Stomach (tissue), 8 donors: ENCODE measurements at regions not wholly inside any gene's neighbourhood (a gene's known extent, or its start where the extent isn't known, plus 50 kb on each side); places are given as distances from the start of the nearest gene placed in this dataset.

Experiments
- DNase-seq, 2 donors: peaks; one replicate each; pipeline versions ENCODE4 v3.0.0 to v3.0.0-alpha.2; 2013 to 2019
- H3K27ac ChIP-seq, 5 donors: fragments of 200-600 bp in 4 of 5; sonication (generic) in 4 of 5; one replicate each; pipeline ENCODE4 v1.5.1; 2013 to 2019; ENCODE audit warnings: mild to moderate bottlenecking in 1 of 5, moderate library complexity in 1 of 5
- H3K27me3 ChIP-seq, 3 donors: fragments of 200-600 bp; sonication (generic); one replicate each; pipeline ENCODE4 v1.5.1; 2017 to 2019; ENCODE audit warnings: mixed run types in 1 of 3
- H3K36me3 ChIP-seq, 4 donors: fragments of 200-600 bp; sonication (generic); 1 replicate in 3 of 4; 2 replicates in 1 of 4; pipeline ENCODE4 v1.5.1; 2016 to 2019
- H3K4me1 ChIP-seq, 4 donors: fragments of 200-600 bp; sonication (generic); one replicate each; pipeline ENCODE4 v1.5.1; 2016 to 2019
- H3K4me3 ChIP-seq, 4 donors: fragments of 200-600 bp; sonication (generic) in 3 of 4; one replicate each; pipeline ENCODE4 v1.5.1; 2016 to 2019; ENCODE audit warnings: mild to moderate bottlenecking in 1 of 4
- H3K9me3 ChIP-seq, 4 donors: fragments of 200-600 bp; sonication (generic); one replicate each; pipeline ENCODE4 v1.5.1; 2016 to 2019
- CTCF ChIP-seq, 7 experiments: fragments of 450-650 bp in 4 of 7; fragments of 200-600 bp in 3 of 7; sonication (generic) in 3 of 7; IDR thresholded peaks; one replicate each; pipeline ENCODE4 v1.5.1; 2016 to 2019; ENCODE audit warnings: antibody characterized with exemption in 7 of 7, control low read depth in 2 of 7, mild to moderate bottlenecking in 1 of 7
- EP300 ChIP-seq: sonication (generic); formaldehyde crosslinking; IDR thresholded peaks from one replicate; pipeline ENCODE4 v1.6.1; 2017; ENCODE audit warnings: antibody characterized with exemption
- POLR2A ChIP-seq, 4 donors: fragments of 450-650 bp; IDR thresholded peaks; one replicate each; pipeline ENCODE4 v1.6.1; 2016; ENCODE audit warnings: antibody characterized with exemption in 4 of 4, control low read depth in 2 of 4, mild to moderate bottlenecking in 1 of 4, moderate library complexity in 1 of 4
- POLR2AphosphoS5 ChIP-seq, 3 donors: sonication (generic); formaldehyde crosslinking; IDR thresholded peaks; one replicate each; pipeline ENCODE4 v1.6.1; 2016; ENCODE audit warnings: antibody characterized with exemption in 3 of 3
- WGBS, 5 donors: extraction: QIAGEN DNeasy Blood & Tissue Kit in 3 of 5; methylation state at CpG; one replicate each; pipeline versions ENCODE4 v1.1.5 to v1.1.7; 2013 to 2018; 5-methylcytosine and 5-hydroxymethylcytosine counted together
- intact Hi-C: fragments of 100-400 bp; cut with DNase I; formaldehyde crosslinking; loops from one replicate; pipeline ENCODE4 v1.15.1; 2023; ENCODE audit warnings: low total_unique reads
- donor health status: healthy with polysubstance abuse.
- donor health status: Bipolar disorder and iron deficiency.
- donor health status: healthy.

- H3K9me3 ChIP-seq, result no peaks in the 10 kb centered on the region
- intact Hi-C loops, result no loop called here
- H3K27me3 ChIP-seq, result no peaks in the 10 kb centered on the region
- no peaks in the 10 kb centered on the region for H3K36me3 ChIP-seq
- H3K4me1 ChIP-seq, result no peaks in the 10 kb centered on the region
- DNase-seq, result no peak
- WGBS, 5 donors, result 41 to 70% (median 48%) methylated on average over 4 of the region's 4 CpGs
- H3K4me3 ChIP-seq, result no peak overlapping the region
- H3K27ac ChIP-seq, result no peak overlapping the region
- no peak for TF ChIP-seq CTCF (IDR thresholded peaks at IDR 0.05)
- TF ChIP-seq POLR2AphosphoS5 (IDR thresholded peaks at IDR 0.05), result no peak
- no peak for TF ChIP-seq EP300
- no peak for TF ChIP-seq POLR2A (IDR thresholded peaks at IDR 0.05)
Measured at GRCh38 chr13:74904556-74904955, 577.4 kb downstream of the TBC1D4 start.

GRCh38 chr13:74895042-74895796 lies 586.8 kb downstream of the TBC1D4 start:
- peaks cover 0 to 8% (median 0%) of the 10 kb centered on the region in 4 donors for H3K4me1 ChIP-seq
- WGBS, 5 donors, result 47 to 61% (median 54%) methylated on average over 1 of the region's 1 CpG
- intact Hi-C loops, result no loop called here
- DNase-seq, result no peak
- H3K4me3 ChIP-seq, result no peak overlapping the region
- no peaks in the 10 kb centered on the region for H3K27me3 ChIP-seq
- no peak for TF ChIP-seq EP300
- no peak for TF ChIP-seq POLR2A (IDR thresholded peaks at IDR 0.05)
- TF ChIP-seq POLR2AphosphoS5 (IDR thresholded peaks at IDR 0.05), result no peak
- no peak for TF ChIP-seq CTCF (IDR thresholded peaks at IDR 0.05)
- H3K27ac ChIP-seq, result no peak overlapping the region
- H3K9me3 ChIP-seq, result no peaks in the 10 kb centered on the region
- no peaks in the 10 kb centered on the region for H3K36me3 ChIP-seq

DNA sequence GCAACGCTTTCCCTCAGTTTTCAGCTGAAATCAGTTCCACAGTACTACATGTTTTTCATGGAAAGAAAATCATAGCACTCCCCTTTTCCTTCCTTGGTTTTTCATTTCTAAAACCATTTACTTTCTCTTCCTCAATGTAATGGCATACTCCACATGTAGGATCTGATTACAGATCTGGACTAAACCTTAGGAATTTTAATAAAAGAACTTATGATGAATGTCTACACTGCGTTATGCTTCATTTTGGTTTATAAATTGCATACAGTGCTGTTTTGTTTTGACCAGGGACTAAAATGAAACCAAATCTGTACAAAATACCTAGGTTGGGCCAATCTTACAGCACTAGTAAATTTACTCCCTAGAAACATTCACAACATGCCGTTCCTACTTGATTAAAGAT lies 589.9 kb downstream of the TBC1D4 start:
- 58 to 76% (median 70%) methylated on average over 3 of the region's 3 CpGs for WGBS, 5 donors
- no peak for TF ChIP-seq POLR2AphosphoS5 (IDR thresholded peaks at IDR 0.05)
- no peak for TF ChIP-seq CTCF (IDR thresholded peaks at IDR 0.05)
- TF ChIP-seq EP300, result no peak
- no peak for TF ChIP-seq POLR2A (IDR thresholded peaks at IDR 0.05)
- H3K36me3 ChIP-seq, result no peaks in the 10 kb centered on the region
- H3K27ac ChIP-seq, result no peak overlapping the region
- no peak for DNase-seq
- H3K27me3 ChIP-seq, result no peaks in the 10 kb centered on the region
- intact Hi-C loops, result no loop called here
- no peaks in the 10 kb centered on the region for H3K9me3 ChIP-seq
- H3K4me3 ChIP-seq, result no peak overlapping the region
- H3K4me1 ChIP-seq, result peaks cover 0 to 8% (median 0%) of the 10 kb centered on the region in 4 donors

GRCh38 chr13:74891610-74892009 lies 590.4 kb downstream of the TBC1D4 start:
- intact Hi-C loops, result no loop called here

More at GRCh38 chr13:74891610-74892009, 590.4 kb downstream of the TBC1D4 start:
- H3K27me3 ChIP-seq, result no peaks in the 10 kb centered on the region
- H3K4me1 ChIP-seq, result peaks cover 0 to 8% (median 0%) of the 10 kb centered on the region in 4 donors
- 28 to 40% (median 36%) methylated on average over 5 of the region's 5 CpGs for WGBS, 5 donors
- H3K27ac ChIP-seq, result no peak overlapping the region
- no peak for DNase-seq
- no peaks in the 10 kb centered on the region for H3K9me3 ChIP-seq
- no peak overlapping the region for H3K4me3 ChIP-seq
- no peaks in the 10 kb centered on the region for H3K36me3 ChIP-seq
- TF ChIP-seq EP300 (no peak), POLR2A (IDR thresholded peaks at IDR 0.05) (no peak), POLR2AphosphoS5 (IDR thresholded peaks at IDR 0.05) (no peak), CTCF (IDR thresholded peaks at IDR 0.05) (no peak)
